Neural cell (in vitro differentiated cells): ENCODE measurements at regions not wholly inside any gene's neighbourhood (a gene's known extent, or its start where the extent isn't known, plus 50 kb on each side); places are given as distances from the start of the nearest gene placed in this dataset.

ENCODE experiments used
- H2AFZ ChIP-seq: fragments of 200-600, 300-800 bp; sonication (generic), shearing (Covaris generic); 2 replicates; pipeline ENCODE4 v1.6.0; 2014; ENCODE audit warnings: low read depth, mild to moderate bottlenecking, antibody characterized with exemption, low read length, moderate library complexity
- H3F3A ChIP-seq: fragments of 200-600 bp; shearing (Covaris generic); 2 replicates; pipeline ENCODE4 v1.6.1; 2016; ENCODE audit warnings: mild to moderate bottlenecking, moderate library complexity, mixed read lengths, antibody characterized with exemption, low read length; ENCODE audit not compliant: insufficient read depth, poor library complexity, severe bottlenecking
- H3K27ac ChIP-seq: fragments of 200-600, 300-800 bp; sonication (generic), shearing (Covaris generic); 2 replicates; pipeline ENCODE4 v1.5.1; 2014; ENCODE audit warnings: mild to moderate bottlenecking, low read length, moderate library complexity
- H3K27me3 ChIP-seq: fragments of 300-800, 200-600 bp; sonication (generic), shearing (Covaris generic); 2 replicates; pipeline ENCODE4 v1.6.0; 2014; ENCODE audit warnings: mild to moderate bottlenecking, low read depth, low read length, moderate library complexity; ENCODE audit not compliant: insufficient read depth
- H3K36me3 ChIP-seq: fragments of 300-800, 200-600 bp; sonication (generic), shearing (Covaris generic); 2 replicates; pipeline ENCODE4 v1.5.1; 2014; ENCODE audit warnings: mild to moderate bottlenecking, antibody characterized with exemption, low read length, moderate library complexity; ENCODE audit not compliant: insufficient read depth
- H3K4me2 ChIP-seq: fragments of 300-800, 200-600 bp; sonication (generic), shearing (Covaris generic); 2 replicates; pipeline ENCODE4 v1.6.0; 2014; ENCODE audit warnings: mild to moderate bottlenecking, low read length
- H3K4me3 ChIP-seq: fragments of 300-800, 200-600 bp; sonication (generic), shearing (Covaris generic); 2 replicates; pipeline ENCODE4 v1.5.1; 2014; ENCODE audit warnings: mild to moderate bottlenecking, low read length, moderate library complexity
- H3K79me2 ChIP-seq: fragments of 200-600 bp; shearing (Covaris generic); replicated peaks from 2 replicates; pipeline ENCODE4 v1.6.0; 2014; ENCODE audit warnings: mild to moderate bottlenecking, low read length, moderate library complexity; ENCODE audit not compliant: insufficient read depth
- H3K9ac ChIP-seq: fragments of 300-800, 200-600 bp; sonication (generic), shearing (Covaris generic); 2 replicates; pipeline ENCODE4 v1.6.1; 2016; ENCODE audit warnings: mild to moderate bottlenecking, low read length, mixed read lengths
- H3K9me2 ChIP-seq: fragments of 200-600 bp; shearing (Covaris generic); 2 replicates; pipeline ENCODE4 v1.6.1; 2016; ENCODE audit warnings: mild to moderate bottlenecking, low read length, mixed read lengths; ENCODE audit not compliant: insufficient read depth
- H3K9me3 ChIP-seq: fragments of 200-600, 300-800 bp; sonication (generic), shearing (Covaris generic); 2 replicates; pipeline ENCODE4 v1.6.1; 2016; ENCODE audit warnings: mild to moderate bottlenecking, mixed run types, low read length, moderate library complexity, mixed read lengths
- H4K20me1 ChIP-seq: fragments of 200-600 bp; shearing (Covaris generic); 2 replicates; pipeline ENCODE4 v1.6.1; 2016; ENCODE audit warnings: mild to moderate bottlenecking, mixed run types; ENCODE audit not compliant: insufficient read depth
- EP300 ChIP-seq: fragments of 450-650 bp; conservative IDR thresholded peaks from 2 replicates; pipeline ENCODE4 v1.6.1; 2014; ENCODE audit warnings: antibody characterized with exemption, mild to moderate bottlenecking, moderate library complexity; ENCODE audit not compliant: poor library complexity, severe bottlenecking
- EZH2 ChIP-seq: fragments of 200-600, 300-800 bp; shearing (Covaris generic), sonication (generic); IDR thresholded peaks from 2 replicates; pipeline ENCODE4 v1.6.1; 2014; ENCODE audit warnings: antibody characterized with exemption, low read length, borderline replicate concordance, mild to moderate bottlenecking; ENCODE audit not compliant: insufficient read depth, poor library complexity, severe bottlenecking
- MXI1 ChIP-seq: fragments of 450-650 bp; conservative IDR thresholded peaks from 2 replicates; pipeline ENCODE4 v1.6.1; 2014; ENCODE audit warnings: antibody characterized with exemption, mild to moderate bottlenecking; ENCODE audit not compliant: poor library complexity, severe bottlenecking
- POLR2AphosphoS5 ChIP-seq: IDR thresholded peaks from 2 replicates; pipeline ENCODE4 v1.6.1; 2012
- RAD21 ChIP-seq: fragments of 450-650 bp; conservative IDR thresholded peaks from 2 replicates; pipeline ENCODE4 v1.6.1; 2014; ENCODE audit warnings: antibody characterized with exemption, mild to moderate bottlenecking, moderate library complexity
- SMC3 ChIP-seq: fragments of 450-650 bp; conservative IDR thresholded peaks from 2 replicates; pipeline ENCODE4 v1.6.1; 2014; ENCODE audit warnings: antibody characterized with exemption, mild to moderate bottlenecking, moderate library complexity; ENCODE audit not compliant: poor library complexity
- TAF1 ChIP-seq: IDR thresholded peaks from 2 replicates; pipeline ENCODE4 v1.6.1; 2012; ENCODE audit warnings: low read depth
- TF ChIP-seq, protein P1 (sequence below): IDR thresholded peaks from 2 replicates; pipeline ENCODE4 v1.6.1; 2012; ENCODE audit warnings: borderline replicate concordance
- TF ChIP-seq, protein P2 (sequence below): fragments of 450-650 bp; IDR thresholded peaks from 2 replicates; pipeline ENCODE4 v1.5.1; 2014; ENCODE audit warnings: antibody characterized with exemption, mild to moderate bottlenecking, moderate library complexity; ENCODE audit not compliant: poor library complexity, severe bottlenecking

DNA sequence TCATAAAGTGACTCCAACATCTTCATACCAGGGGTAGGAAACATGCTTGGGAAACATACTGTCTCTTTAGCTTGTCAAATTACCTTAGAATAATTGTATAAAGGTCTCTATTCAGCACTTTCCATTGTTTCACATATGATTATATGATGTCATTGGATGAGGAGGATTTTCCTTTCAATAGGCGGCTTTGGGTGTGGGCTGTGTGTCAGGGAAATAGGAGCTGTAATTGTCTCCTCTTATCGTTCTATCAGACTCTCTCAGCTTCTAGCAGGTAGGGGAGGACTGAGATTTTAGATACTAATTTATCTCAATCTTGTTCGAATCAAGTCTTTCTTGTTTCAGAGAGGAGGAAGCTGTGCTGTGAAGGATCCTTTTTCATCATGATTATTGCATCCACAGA is 179.4 kb upstream of the OLIG3 start:
- TF ChIP-seq MXI1: no peak
- TF ChIP-seq SMC3: no peak
- TF ChIP-seq POLR2AphosphoS5: no peak
- TF ChIP-seq, protein P1, sequence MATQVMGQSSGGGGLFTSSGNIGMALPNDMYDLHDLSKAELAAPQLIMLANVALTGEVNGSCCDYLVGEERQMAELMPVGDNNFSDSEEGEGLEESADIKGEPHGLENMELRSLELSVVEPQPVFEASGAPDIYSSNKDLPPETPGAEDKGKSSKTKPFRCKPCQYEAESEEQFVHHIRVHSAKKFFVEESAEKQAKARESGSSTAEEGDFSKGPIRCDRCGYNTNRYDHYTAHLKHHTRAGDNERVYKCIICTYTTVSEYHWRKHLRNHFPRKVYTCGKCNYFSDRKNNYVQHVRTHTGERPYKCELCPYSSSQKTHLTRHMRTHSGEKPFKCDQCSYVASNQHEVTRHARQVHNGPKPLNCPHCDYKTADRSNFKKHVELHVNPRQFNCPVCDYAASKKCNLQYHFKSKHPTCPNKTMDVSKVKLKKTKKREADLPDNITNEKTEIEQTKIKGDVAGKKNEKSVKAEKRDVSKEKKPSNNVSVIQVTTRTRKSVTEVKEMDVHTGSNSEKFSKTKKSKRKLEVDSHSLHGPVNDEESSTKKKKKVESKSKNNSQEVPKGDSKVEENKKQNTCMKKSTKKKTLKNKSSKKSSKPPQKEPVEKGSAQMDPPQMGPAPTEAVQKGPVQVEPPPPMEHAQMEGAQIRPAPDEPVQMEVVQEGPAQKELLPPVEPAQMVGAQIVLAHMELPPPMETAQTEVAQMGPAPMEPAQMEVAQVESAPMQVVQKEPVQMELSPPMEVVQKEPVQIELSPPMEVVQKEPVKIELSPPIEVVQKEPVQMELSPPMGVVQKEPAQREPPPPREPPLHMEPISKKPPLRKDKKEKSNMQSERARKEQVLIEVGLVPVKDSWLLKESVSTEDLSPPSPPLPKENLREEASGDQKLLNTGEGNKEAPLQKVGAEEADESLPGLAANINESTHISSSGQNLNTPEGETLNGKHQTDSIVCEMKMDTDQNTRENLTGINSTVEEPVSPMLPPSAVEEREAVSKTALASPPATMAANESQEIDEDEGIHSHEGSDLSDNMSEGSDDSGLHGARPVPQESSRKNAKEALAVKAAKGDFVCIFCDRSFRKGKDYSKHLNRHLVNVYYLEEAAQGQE: no peak
- TF ChIP-seq, protein P2, sequence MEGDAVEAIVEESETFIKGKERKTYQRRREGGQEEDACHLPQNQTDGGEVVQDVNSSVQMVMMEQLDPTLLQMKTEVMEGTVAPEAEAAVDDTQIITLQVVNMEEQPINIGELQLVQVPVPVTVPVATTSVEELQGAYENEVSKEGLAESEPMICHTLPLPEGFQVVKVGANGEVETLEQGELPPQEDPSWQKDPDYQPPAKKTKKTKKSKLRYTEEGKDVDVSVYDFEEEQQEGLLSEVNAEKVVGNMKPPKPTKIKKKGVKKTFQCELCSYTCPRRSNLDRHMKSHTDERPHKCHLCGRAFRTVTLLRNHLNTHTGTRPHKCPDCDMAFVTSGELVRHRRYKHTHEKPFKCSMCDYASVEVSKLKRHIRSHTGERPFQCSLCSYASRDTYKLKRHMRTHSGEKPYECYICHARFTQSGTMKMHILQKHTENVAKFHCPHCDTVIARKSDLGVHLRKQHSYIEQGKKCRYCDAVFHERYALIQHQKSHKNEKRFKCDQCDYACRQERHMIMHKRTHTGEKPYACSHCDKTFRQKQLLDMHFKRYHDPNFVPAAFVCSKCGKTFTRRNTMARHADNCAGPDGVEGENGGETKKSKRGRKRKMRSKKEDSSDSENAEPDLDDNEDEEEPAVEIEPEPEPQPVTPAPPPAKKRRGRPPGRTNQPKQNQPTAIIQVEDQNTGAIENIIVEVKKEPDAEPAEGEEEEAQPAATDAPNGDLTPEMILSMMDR: no peak
- no peak for TF ChIP-seq EP300
- no peak for TF ChIP-seq EZH2
- TF ChIP-seq RAD21: no peak
- no peak for TF ChIP-seq TAF1
- H3K9me3 ChIP-seq: no peaks in the 10 kb centered on the region

DNA sequence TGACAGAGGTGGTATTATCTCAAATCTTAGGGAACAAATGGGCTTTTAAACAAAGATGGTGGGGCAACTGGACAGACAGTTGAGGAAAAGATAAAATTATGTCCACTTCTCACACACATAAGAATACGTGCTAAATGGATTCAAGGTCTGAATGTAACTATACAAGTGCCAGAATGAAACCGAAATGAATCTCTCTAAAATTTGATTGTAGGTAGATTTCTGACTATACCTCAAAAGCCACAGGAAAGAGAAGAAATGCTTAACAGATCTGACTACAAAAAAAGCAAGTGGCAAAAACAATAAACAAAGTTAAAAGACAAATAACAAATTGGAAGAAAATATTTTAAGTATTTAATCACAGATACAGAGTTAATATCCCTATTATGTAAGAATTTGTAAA is 182.7 kb upstream of the OLIG3 start:
- TF ChIP-seq EZH2 (no peak), EP300 (no peak), POLR2AphosphoS5 (no peak)
- TF ChIP-seq, protein P1: no peak
- TF ChIP-seq, protein P2: no peak
- Histone ChIP-seq H3K9me3 (no peaks in the 10 kb centered on the region), H3K9me2 (no peaks in the 10 kb centered on the region), H3F3A (no peaks in the 10 kb centered on the region), H3K4me3 (no peak overlapping the region), H3K9ac (no peak overlapping the region), H4K20me1 (no peaks in the 10 kb centered on the region), H3K79me2 (no peaks in the 10 kb centered on the region), H2AFZ (no peak overlapping the region), H3K27me3 (no peaks in the 10 kb centered on the region), H3K4me2 (no peak overlapping the region), H3K27ac (no peak overlapping the region), H3K36me3 (no peaks in the 10 kb centered on the region)

More for the DNA sequence above, 179.4 kb upstream of the OLIG3 start:
- no peaks in the 10 kb centered on the region for H3K27me3 ChIP-seq
- no peak overlapping the region for H3K27ac ChIP-seq
- no peaks in the 10 kb centered on the region for H3K9me2 ChIP-seq
- H3K4me3 ChIP-seq: no peak overlapping the region
- H3K4me2 ChIP-seq: no peak overlapping the region
- no peaks in the 10 kb centered on the region for H4K20me1 ChIP-seq
- no peak overlapping the region for H2AFZ ChIP-seq
- H3K79me2 ChIP-seq: no peaks in the 10 kb centered on the region
- H3K9ac ChIP-seq: no peak overlapping the region
- no peaks in the 10 kb centered on the region for H3K36me3 ChIP-seq
- H3F3A ChIP-seq: no peaks in the 10 kb centered on the region
